DND-41 (cell line): ENCODE measurements at regions not wholly inside any gene's neighbourhood (a gene's known extent, or its start where the extent isn't known, plus 50 kb on each side); places are given as distances from the start of the nearest gene placed in this dataset.

Source experiments
- ATAC-seq: fragments of 200-7000 bp; cut with Tn5 transposase; 3 replicates; pipeline ENCODE4 v1.9.1; 2021; ENCODE audit warnings: low read depth; ENCODE audit not compliant: insufficient read depth
- DNase-seq: peaks from one replicate; pipeline ENCODE4 v3.0.0-alpha.2; 2020
- H2AFZ ChIP-seq: 2 replicates; pipeline ENCODE4 v1.6.0; 2012; ENCODE audit warnings: low read depth, low read length
- H3K27ac ChIP-seq: 2 replicates; pipeline ENCODE4 v1.5.1; 2012; ENCODE audit warnings: low read length, inconsistent platforms
- H3K27me3 ChIP-seq: fragments of 200-600 bp; sonication (generic); 2 replicates; pipeline ENCODE4 v1.6.0; 2012; ENCODE audit warnings: low read length, mild to moderate bottlenecking, inconsistent platforms; ENCODE audit not compliant: insufficient read depth, poor library complexity
- H3K36me3 ChIP-seq: 2 replicates; pipeline ENCODE4 v1.5.1; 2012; ENCODE audit warnings: low read length, inconsistent platforms; ENCODE audit not compliant: insufficient read depth
- H3K4me1 ChIP-seq: 2 replicates; pipeline ENCODE4 v1.5.1; 2012; ENCODE audit warnings: mild to moderate bottlenecking, low read length; ENCODE audit not compliant: insufficient read depth
- H3K4me2 ChIP-seq: 2 replicates; pipeline ENCODE4 v1.6.0; 2012; ENCODE audit warnings: mild to moderate bottlenecking, moderate library complexity, low read length, inconsistent platforms; ENCODE audit not compliant: insufficient read depth
- H3K4me3 ChIP-seq, 2 experiments: fragments of 200-600 bp in 1 of 2; shearing (Covaris generic) in 1 of 2; 2 replicates each; pipeline ENCODE4 v1.5.1; 2012 to 2016; ENCODE audit warnings: inconsistent platforms in 2 of 2, low read length in 2 of 2, mild to moderate bottlenecking in 2 of 2, low read depth in 1 of 2, moderate library complexity in 1 of 2
- H3K79me2 ChIP-seq: 2 replicates; pipeline ENCODE4 v1.6.0; 2012; ENCODE audit warnings: low read length, inconsistent platforms; ENCODE audit not compliant: insufficient read depth
- H3K9ac ChIP-seq: 2 replicates; pipeline ENCODE4 v1.6.0; 2012; ENCODE audit warnings: low read depth, mild to moderate bottlenecking, inconsistent platforms, low read length, moderate library complexity
- H3K9me3 ChIP-seq: 2 replicates; pipeline ENCODE4 v1.5.1; 2012; ENCODE audit warnings: low read length, moderate library complexity, mild to moderate bottlenecking, inconsistent platforms; ENCODE audit not compliant: insufficient read depth, severe bottlenecking
- H4K20me1 ChIP-seq: 2 replicates; pipeline ENCODE4 v1.6.0; 2012; ENCODE audit warnings: low read length; ENCODE audit not compliant: insufficient read depth
- EZH2 ChIP-seq: IDR thresholded peaks from 3 replicates; pipeline ENCODE4 v1.6.1; 2012; ENCODE audit warnings: borderline replicate concordance, low read depth, mild to moderate bottlenecking, moderate library complexity, low read length, inconsistent platforms; ENCODE audit not compliant: severe bottlenecking
- TF ChIP-seq, protein P1 (sequence below): IDR thresholded peaks from 2 replicates; pipeline ENCODE4 v1.5.1; 2012; ENCODE audit warnings: borderline replicate concordance, low read length, moderate library complexity, mild to moderate bottlenecking; ENCODE audit not compliant: poor library complexity, severe bottlenecking; ENCODE audit errors: extremely low read depth

DNA sequence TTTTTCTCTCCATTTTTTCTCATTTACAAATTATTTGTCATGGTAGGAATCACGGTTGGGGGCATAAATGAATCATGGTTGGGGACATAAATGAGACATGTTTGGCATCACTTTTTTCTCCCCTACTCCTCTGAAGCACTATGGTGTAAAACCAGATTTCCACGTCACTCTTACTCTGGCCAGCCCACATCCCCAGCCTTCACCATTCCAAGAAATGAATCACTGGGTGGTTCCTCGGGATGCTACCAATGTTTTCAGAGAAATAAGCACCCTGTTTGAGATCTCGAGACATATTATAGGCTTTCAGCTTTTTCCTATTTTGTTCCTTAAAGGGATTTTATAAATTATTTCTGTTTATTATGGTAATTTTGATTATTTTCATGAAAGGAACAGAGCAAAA is 155.0 kb upstream of the SLC8A1 start:
- no peak for ATAC-seq
- TF ChIP-seq EZH2: no peak
- TF ChIP-seq, protein P1, sequence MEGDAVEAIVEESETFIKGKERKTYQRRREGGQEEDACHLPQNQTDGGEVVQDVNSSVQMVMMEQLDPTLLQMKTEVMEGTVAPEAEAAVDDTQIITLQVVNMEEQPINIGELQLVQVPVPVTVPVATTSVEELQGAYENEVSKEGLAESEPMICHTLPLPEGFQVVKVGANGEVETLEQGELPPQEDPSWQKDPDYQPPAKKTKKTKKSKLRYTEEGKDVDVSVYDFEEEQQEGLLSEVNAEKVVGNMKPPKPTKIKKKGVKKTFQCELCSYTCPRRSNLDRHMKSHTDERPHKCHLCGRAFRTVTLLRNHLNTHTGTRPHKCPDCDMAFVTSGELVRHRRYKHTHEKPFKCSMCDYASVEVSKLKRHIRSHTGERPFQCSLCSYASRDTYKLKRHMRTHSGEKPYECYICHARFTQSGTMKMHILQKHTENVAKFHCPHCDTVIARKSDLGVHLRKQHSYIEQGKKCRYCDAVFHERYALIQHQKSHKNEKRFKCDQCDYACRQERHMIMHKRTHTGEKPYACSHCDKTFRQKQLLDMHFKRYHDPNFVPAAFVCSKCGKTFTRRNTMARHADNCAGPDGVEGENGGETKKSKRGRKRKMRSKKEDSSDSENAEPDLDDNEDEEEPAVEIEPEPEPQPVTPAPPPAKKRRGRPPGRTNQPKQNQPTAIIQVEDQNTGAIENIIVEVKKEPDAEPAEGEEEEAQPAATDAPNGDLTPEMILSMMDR: no peak

GRCh38 chr2:40611196-40611595 is 159.3 kb upstream of the SLC8A1 start:
- Histone ChIP-seq H3K4me2 (no peak overlapping the region), H4K20me1 (no peaks in the 10 kb centered on the region), H3K79me2 (no peaks in the 10 kb centered on the region), H3K27ac (no peak overlapping the region), H3K27me3 (no peaks in the 10 kb centered on the region), H3K36me3 (no peaks in the 10 kb centered on the region), H3K9me3 (peaks cover 4% of the 10 kb centered on the region), H3K4me1 (no peaks in the 10 kb centered on the region), H2AFZ (no peak overlapping the region), H3K4me3 (no peak overlapping the region), H3K9ac (no peak overlapping the region)
- no peak for TF ChIP-seq EZH2
- TF ChIP-seq, protein P1: no peak
- DNase-seq (no peak), ATAC-seq (no peak)

More for the DNA sequence above, 155.0 kb upstream of the SLC8A1 start:
- no peak overlapping the region for H3K27ac ChIP-seq
- H3K27me3 ChIP-seq: no peaks in the 10 kb centered on the region
- DNase-seq: no peak
- H4K20me1 ChIP-seq: no peaks in the 10 kb centered on the region
- no peaks in the 10 kb centered on the region for H3K4me1 ChIP-seq
- no peaks in the 10 kb centered on the region for H3K36me3 ChIP-seq
- H3K79me2 ChIP-seq: no peaks in the 10 kb centered on the region
- H2AFZ ChIP-seq: no peak overlapping the region
- no peaks in the 10 kb centered on the region for H3K9me3 ChIP-seq
- H3K4me2 ChIP-seq: no peak overlapping the region
- H3K9ac ChIP-seq: no peak overlapping the region
- no peak overlapping the region for H3K4me3 ChIP-seq

DNA sequence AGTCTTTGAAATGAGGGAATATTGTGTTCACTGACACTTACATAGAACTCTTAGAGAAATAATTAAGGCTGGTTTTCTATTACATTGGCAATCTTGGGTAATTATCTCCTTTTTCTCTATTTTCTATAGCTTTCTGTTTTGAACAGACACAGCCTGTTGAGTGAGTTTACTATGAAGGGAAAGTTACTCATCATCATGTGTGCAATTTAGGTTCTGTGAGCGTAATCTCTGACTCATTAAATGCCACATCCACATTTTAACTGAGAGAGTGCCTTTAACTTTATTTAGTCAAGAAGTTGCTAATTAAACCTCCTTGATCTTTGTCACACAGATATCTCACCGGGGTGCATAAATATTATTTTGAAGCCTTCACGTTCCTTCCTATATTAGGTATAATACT is 174.0 kb upstream of the SLC8A1 start:
- no peak for ATAC-seq
- DNase-seq: no peak
- Histone ChIP-seq H4K20me1 (no peaks in the 10 kb centered on the region), H3K27ac (no peak overlapping the region), H3K4me3 (no peak overlapping the region), H3K4me2 (no peak overlapping the region), H3K36me3 (no peaks in the 10 kb centered on the region), H2AFZ (no peak overlapping the region), H3K27me3 (no peaks in the 10 kb centered on the region), H3K4me1 (no peaks in the 10 kb centered on the region), H3K9ac (no peak overlapping the region), H3K9me3 (no peaks in the 10 kb centered on the region), H3K79me2 (no peaks in the 10 kb centered on the region)
- no peak for TF ChIP-seq EZH2
- TF ChIP-seq, protein P1: no peak

GRCh38 chr2:40628556-40628955 is 176.7 kb upstream of the SLC8A1 start:
- Histone ChIP-seq H3K27me3 (no peaks in the 10 kb centered on the region), H3K27ac (no peak overlapping the region), H3K9me3 (no peaks in the 10 kb centered on the region), H4K20me1 (no peaks in the 10 kb centered on the region), H3K4me3 (no peak overlapping the region), H3K4me1 (no peaks in the 10 kb centered on the region), H3K79me2 (no peaks in the 10 kb centered on the region), H3K9ac (no peak overlapping the region), H2AFZ (no peak overlapping the region), H3K36me3 (no peaks in the 10 kb centered on the region), H3K4me2 (no peak overlapping the region)
- DNase-seq: no peak
- no peak for ATAC-seq
- TF ChIP-seq EZH2: no peak
- TF ChIP-seq, protein P1: no peak
